ENCODE measurements at regions not wholly inside any gene's neighbourhood (a gene's known extent, or its start where the extent isn't known, plus 50 kb on each side); places are given as distances from the start of the nearest gene placed in this dataset.
"Not testable (repeated sequence)": the region's sequence is repeated elsewhere in the genome, so short reads cannot be mapped to it uniquely, and the experiment has no call there.

DNA sequence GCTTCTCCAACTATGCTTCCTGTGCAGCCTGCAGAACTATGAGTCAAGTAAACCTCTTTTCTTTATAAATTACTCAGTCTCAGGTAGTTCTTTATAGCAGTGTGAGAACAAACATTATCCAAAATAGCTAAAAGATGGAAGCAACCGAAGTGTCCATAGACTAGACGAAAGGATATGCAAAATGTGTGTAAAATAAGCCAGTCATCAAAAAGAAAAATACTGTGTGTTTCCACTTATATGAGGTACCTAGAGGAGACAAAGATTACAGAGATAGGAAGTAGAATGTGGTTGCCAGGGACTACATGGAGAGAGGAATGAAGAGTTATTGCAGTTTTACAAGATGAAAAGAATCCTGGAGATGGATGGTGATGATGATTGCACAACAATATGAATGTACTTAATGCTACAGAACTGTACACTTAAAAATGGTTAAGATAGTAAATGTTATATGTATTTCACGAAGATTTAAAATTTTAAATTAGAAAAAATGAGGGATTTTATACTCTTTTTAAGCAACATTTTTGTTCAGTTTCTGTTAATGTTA, 99.3 kb upstream of the FN1 start:
- H3K9me3 Mint-ChIP-seq = peaks cover 5% of the 10 kb centered on the region
- no peak overlapping the region for H3K4me3 Mint-ChIP-seq
- DNase-seq = no peak
- no peaks in the 10 kb centered on the region for H3K4me1 Mint-ChIP-seq
- peaks cover 4% of the 10 kb centered on the region for H3K27me3 Mint-ChIP-seq
- H3K27ac Mint-ChIP-seq = no peak overlapping the region
- no peaks in the 10 kb centered on the region for H3K36me3 Mint-ChIP-seq

DNA sequence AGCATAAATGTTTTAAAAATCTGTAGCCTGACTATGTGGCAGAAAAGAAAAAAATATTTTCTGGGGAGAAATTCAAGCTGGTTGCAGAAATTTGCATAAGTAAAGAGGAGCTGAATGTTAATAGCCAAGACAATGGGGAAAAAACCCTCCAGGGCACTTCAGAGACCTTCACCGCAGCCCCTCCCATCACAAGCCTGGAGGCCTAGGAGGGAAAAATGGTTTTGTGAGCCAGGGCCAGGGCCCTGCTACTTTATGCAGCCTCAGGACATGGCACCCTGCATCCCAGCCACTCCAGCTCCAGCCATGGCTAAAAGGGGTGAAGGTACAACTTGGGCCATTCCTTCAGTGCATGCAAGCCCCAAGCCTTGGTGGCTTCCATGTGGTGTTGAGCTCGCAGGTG, 97.8 kb upstream of the FN1 start:
- not testable (repeated sequence) for DNase-seq, H3K27ac Mint-ChIP-seq, H3K27me3 Mint-ChIP-seq, H3K9me3 Mint-ChIP-seq, H3K36me3 Mint-ChIP-seq, H3K4me1 Mint-ChIP-seq, H3K4me3 Mint-ChIP-seq

DNA sequence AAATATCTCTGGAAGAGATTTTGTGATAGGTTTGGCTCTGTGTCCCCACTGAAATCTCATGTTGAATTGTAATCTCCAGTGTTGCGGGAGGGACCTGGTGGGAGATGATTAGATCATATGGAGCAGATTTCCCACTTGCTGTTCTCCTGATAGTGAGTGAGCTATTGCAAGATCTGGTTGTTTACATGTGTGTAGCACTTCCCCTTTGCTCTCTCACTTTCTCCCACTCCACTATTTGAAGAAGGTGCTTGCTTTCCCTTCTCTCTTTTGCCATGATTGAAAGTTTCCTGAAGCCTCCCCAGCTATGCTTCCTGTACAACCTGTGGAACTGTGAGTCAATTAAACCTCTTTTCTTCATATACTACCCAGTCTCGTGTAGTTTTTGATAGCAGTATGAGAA, 97.0 kb upstream of the FN1 start:
- H3K27ac Mint-ChIP-seq = no peak overlapping the region
- no peak for DNase-seq
- H3K4me3 Mint-ChIP-seq = no peak overlapping the region
- no peaks in the 10 kb centered on the region for H3K4me1 Mint-ChIP-seq
- peaks cover 5% of the 10 kb centered on the region for H3K9me3 Mint-ChIP-seq
- H3K27me3 Mint-ChIP-seq = no peaks in the 10 kb centered on the region
- H3K36me3 Mint-ChIP-seq = no peaks in the 10 kb centered on the region

DNA sequence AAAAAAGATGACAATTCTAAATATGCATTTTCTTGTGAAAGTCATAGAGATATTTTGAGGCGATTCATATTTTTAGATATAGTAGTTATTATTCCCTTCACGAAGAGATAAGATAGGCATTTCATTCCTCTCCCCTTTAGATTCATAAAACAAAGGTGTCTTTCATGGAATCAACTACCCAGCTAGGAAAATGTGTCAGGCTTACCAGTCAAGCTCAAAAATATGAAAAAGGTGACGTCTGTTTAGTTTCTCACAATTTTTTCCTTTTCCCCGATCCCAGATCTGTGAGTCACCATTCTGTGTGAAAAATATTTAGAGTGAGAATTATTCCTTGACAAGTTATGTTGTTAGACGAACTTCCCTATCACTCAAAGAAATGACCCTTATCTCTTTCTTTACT, 95.4 kb upstream of the FN1 start:
- no peak overlapping the region for H3K4me3 Mint-ChIP-seq
- no peak for DNase-seq
- no peaks in the 10 kb centered on the region for H3K27me3 Mint-ChIP-seq
- no peaks in the 10 kb centered on the region for H3K36me3 Mint-ChIP-seq
- H3K27ac Mint-ChIP-seq = no peak overlapping the region
- H3K4me1 Mint-ChIP-seq = no peaks in the 10 kb centered on the region
- peaks cover 5% of the 10 kb centered on the region for H3K9me3 Mint-ChIP-seq

DNA sequence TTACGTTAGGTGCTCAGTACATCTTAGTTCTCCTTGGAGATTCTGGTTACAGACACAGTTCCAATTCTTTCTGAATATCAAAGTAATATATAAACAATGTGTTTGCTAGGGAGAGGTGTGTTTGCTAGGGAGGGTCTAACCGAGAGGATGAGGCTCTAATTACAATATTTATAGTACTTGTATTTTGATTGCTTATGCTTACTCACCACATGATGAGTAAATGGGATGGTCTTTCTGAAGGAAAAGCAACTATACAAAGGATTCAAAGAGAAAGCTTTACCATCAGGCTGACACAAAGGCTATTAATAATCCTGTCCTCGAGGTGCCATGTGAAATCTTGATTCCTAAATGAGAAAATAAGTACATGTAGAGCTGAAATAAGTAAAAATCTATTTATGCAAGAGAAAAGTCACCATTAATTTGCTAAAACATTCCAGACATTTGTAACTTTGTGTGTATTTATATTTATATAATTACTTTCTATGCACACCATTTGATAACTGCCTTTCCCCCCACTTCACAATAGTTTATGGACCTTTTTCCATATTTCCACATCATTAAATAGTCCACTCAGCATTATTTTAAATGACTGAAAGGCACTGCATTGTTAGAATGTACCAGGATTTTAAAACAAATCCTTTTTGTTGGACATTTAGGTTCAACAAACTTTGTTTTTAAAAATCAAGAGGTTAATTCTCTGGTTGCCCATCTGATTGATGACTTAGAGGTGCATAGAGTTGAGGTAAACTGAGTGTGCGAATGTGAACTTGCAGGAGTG, 94.5 kb upstream of the FN1 start:
- H3K4me1 Mint-ChIP-seq = no peaks in the 10 kb centered on the region
- H3K27ac Mint-ChIP-seq = no peak overlapping the region

DNA sequence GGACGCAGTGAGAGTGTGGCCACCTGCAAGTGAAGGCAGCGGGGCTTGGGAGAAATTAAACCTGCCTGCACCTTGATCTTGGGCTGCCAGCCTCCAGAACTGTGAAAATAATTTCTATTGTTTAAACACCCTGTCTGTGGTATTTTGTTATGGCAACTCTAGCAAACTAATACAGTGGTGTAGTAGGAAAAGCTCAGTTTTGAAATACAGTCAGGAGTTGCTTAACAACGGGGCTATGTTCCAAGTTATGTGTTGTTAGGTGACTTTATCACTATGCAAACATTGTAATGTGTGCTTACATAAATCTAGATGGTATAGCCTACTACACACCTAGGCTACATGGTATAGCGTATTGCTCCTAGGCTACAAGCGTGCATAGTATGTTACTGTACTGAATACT, 93.4 kb upstream of the FN1 start:
- Mint-ChIP-seq H3K4me1 (no peaks in the 10 kb centered on the region), H3K36me3 (no peaks in the 10 kb centered on the region), H3K4me3 (no peak overlapping the region), H3K9me3 (peaks cover 4% of the 10 kb centered on the region), H3K27ac (no peak overlapping the region), H3K27me3 (no peaks in the 10 kb centered on the region)
- no peak for DNase-seq

More for the DNA sequence above, 94.5 kb upstream of the FN1 start:
- Mint-ChIP-seq H3K36me3 (no peaks in the 10 kb centered on the region), H3K27me3 (no peaks in the 10 kb centered on the region), H3K4me3 (no peak overlapping the region), H3K9me3 (peaks cover 5% of the 10 kb centered on the region)
- DNase-seq = no peak

DNA sequence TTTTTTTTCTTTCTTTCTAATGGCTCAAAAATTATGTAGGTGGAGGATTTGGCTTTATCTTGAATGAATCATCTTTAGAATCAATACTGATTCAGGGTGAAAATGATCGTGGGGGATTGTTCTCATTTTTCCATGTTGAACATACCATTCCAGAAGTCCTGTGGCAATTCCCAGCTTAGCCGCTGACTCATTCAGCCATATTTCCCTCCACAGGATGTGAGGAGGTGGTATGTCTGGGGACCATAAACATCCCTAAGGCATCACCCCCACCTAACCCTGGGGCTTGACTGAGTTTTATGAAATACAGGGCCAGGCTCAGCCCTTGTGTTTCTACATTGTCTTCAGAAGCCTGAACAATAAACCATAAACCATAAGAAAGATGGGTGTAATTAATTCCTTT, 92.7 kb upstream of the FN1 start:
- no peaks in the 10 kb centered on the region for H3K27me3 Mint-ChIP-seq
- no peaks in the 10 kb centered on the region for H3K4me1 Mint-ChIP-seq
- DNase-seq = no peak
- H3K4me3 Mint-ChIP-seq = no peak overlapping the region
- no peak overlapping the region for H3K27ac Mint-ChIP-seq
- H3K9me3 Mint-ChIP-seq = peaks cover 4% of the 10 kb centered on the region
- no peaks in the 10 kb centered on the region for H3K36me3 Mint-ChIP-seq

DNA sequence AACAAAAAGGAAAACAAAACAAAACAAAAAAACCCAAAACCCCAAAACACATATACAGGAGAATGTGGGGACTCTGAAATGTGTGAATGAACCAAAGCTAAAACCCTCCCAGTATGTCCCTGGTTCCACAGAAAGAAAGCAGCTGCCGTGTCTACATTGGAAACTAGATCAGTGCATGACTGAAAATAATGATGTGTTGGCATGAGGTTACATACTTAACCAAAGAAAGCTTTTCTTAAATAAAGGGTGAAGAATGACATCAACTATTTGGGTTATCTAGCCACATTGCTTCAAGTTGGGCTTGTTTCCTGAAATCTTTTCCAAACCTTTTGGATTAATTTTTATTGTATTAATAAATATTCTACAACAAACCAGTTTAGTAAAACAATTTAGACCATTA, 91.9 kb upstream of the FN1 start:
- Mint-ChIP-seq H3K4me3 (no peak overlapping the region), H3K9me3 (no peaks in the 10 kb centered on the region), H3K27ac (no peak overlapping the region), H3K4me1 (no peaks in the 10 kb centered on the region), H3K36me3 (no peaks in the 10 kb centered on the region), H3K27me3 (no peaks in the 10 kb centered on the region)
- DNase-seq = no peak

DNA sequence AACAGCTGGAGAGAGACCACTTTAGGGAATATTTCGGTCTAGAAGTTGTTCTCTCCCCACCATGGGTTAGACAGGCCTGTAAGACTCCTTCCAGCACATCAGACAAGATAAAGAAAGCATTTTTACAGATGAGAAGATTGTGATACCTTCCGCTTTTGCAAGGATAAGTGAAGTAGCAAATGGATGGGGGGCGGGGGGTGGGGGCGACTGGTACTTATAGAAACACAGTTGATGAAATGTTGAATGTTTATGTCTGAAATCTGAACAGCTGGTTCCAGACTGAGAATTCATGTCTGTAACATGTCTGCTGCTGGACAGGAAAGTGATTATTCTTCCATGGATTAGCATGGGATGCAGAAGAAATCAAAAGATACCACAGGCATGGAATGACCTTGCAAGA, 90.5 kb upstream of the FN1 start:
- Mint-ChIP-seq H3K4me3 (no peak overlapping the region), H3K4me1 (no peaks in the 10 kb centered on the region)
- no peak for DNase-seq

DNA sequence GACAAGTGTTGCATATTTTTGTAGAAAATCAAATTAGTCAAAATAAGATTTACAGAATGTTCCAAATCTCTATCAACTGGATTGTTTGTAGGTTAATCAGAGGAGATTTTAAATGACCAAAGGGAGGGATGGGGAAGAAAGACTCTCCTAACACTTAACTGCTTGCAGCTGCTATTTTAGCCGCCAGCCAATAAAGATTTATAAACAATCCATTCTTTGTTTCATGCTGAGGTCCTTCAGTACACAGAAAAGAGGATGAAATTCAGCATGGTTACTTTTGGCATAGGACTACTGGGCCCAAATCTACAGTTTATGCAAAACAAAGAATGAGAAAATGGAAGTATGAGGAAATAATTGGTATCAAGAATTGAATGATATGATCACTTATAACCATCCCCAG, 86.4 kb upstream of the FN1 start:
- H3K9me3 Mint-ChIP-seq = no peaks in the 10 kb centered on the region

More for the DNA sequence above, 90.5 kb upstream of the FN1 start:
- Mint-ChIP-seq H3K36me3 (no peaks in the 10 kb centered on the region), H3K9me3 (no peaks in the 10 kb centered on the region), H3K27me3 (no peaks in the 10 kb centered on the region), H3K27ac (no peak overlapping the region)

DNA sequence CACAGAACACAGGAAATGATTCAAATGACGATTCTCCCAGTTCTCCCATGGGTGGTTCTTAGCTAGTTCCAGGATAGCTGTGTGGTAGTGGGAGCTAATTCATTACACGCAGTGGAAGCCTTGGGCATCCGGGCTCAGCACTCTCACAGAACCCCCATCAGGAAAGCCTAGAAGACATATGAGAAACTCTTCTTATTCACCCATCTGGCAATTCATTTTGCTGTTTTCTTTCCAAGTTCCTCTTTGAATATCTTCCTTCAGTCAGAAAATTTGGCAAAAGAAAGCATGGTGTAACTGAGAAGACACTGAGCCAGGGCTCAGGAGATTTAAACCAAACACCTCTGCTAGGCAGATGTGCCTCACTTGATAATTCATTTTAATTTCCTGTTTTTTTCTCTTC, 85.2 kb upstream of the FN1 start:
- Mint-ChIP-seq H3K4me1 (no peaks in the 10 kb centered on the region), H3K4me3 (no peak overlapping the region), H3K36me3 (no peaks in the 10 kb centered on the region), H3K27me3 (no peaks in the 10 kb centered on the region), H3K27ac (no peak overlapping the region), H3K9me3 (no peaks in the 10 kb centered on the region)
- no peak for DNase-seq

More for the DNA sequence above, 86.4 kb upstream of the FN1 start:
- Mint-ChIP-seq H3K4me3 (no peak overlapping the region), H3K27me3 (no peaks in the 10 kb centered on the region), H3K36me3 (no peaks in the 10 kb centered on the region), H3K4me1 (no peaks in the 10 kb centered on the region), H3K27ac (no peak overlapping the region)
- no peak for DNase-seq

DNA sequence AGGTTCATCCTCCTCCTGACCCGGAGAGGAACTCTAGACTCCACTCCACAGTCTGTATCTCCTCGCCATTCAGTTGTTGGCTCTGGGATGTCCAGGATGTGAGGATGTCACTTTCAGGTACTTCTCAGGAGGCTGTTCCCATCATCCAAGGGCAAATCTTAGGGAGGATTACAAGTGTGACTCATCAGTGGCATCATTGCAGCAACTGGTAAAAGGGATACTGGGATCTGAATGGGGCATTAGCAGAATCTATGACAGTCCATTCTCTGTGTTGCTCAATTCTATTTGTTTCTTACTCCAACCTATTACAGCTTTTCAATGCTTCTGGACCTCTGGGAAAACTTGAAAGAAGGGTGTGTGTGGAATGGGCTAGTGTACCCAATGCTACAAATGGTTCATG, 81.5 kb upstream of the FN1 start:
- Mint-ChIP-seq H3K4me3 (no peak overlapping the region), H3K27ac (no peak overlapping the region), H3K36me3 (no peaks in the 10 kb centered on the region), H3K4me1 (no peaks in the 10 kb centered on the region), H3K9me3 (no peaks in the 10 kb centered on the region), H3K27me3 (no peaks in the 10 kb centered on the region)
- DNase-seq = no peak

DNA sequence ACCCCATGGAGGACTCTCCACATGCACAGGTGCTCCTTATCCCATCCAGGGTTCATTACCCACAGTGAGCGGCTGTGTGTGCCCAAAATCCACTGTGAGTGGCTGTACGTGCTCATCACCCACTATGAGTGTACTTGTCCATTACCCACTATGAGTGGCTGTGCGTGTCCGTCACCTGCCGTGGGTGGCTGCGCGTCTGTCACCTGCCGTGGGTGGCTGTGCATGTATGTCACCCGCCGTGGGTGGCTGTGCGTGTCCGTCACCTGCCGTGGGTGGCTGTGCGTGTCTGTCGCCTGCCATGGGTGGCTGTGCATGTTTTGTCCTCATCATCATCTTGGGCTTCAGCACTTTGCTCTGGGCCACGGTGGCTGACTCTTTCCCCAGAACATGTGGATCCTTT, 78.6 kb upstream of the FN1 start:
- no peak overlapping the region for H3K4me3 Mint-ChIP-seq
- no peak overlapping the region for H3K27ac Mint-ChIP-seq
- DNase-seq = no peak
- H3K9me3 Mint-ChIP-seq = no peaks in the 10 kb centered on the region
- no peaks in the 10 kb centered on the region for H3K4me1 Mint-ChIP-seq
- no peaks in the 10 kb centered on the region for H3K36me3 Mint-ChIP-seq
- no peaks in the 10 kb centered on the region for H3K27me3 Mint-ChIP-seq

DNA sequence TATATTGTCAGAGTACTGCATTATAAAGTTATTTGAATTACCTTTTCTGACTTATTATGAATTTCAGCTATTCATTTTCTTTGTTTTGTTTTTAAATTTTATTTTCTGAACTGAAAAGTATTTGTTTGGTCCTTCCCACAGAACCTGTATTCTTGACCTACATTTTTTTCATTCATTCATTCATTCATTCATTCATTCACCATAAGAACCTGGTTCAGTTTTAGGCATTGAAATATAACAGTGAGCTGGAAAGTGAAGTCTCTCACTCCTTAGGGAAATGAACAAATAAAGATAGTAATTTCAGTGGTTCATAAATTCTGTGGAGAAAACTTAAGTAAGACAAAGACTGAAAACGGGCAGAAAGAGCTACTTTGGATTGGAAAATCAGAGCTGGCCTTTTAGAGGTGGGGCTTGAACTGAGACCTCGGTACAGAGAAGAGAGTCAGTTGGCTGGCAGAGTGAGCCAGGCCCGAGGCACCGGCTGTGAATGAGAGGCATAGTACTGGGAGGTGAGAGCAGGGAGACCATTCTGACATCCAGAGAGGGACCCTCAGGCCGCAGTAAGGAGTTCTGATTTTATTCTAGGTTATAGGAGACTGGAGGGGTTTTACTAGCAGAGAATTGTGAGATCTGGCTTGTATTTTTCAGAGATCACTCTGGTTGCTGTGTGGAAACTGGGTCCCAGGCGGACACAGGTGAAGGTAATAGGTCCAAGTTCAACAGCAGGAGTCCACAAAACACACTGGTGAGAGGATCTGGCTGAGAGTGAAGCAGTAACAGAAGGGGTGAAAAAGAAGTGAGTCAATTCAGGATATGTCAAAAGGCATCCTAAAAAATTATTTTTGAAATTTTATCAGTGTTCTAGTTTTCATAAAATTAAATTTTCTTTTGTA, 75.8 kb upstream of the FN1 start:
- Mint-ChIP-seq H3K4me1 (peaks cover 5% of the 10 kb centered on the region), H3K4me3 (no peak overlapping the region), H3K36me3 (no peaks in the 10 kb centered on the region), H3K27ac (no peak overlapping the region), H3K9me3 (no peaks in the 10 kb centered on the region), H3K27me3 (no peaks in the 10 kb centered on the region)
- DNase-seq = no peak

DNA sequence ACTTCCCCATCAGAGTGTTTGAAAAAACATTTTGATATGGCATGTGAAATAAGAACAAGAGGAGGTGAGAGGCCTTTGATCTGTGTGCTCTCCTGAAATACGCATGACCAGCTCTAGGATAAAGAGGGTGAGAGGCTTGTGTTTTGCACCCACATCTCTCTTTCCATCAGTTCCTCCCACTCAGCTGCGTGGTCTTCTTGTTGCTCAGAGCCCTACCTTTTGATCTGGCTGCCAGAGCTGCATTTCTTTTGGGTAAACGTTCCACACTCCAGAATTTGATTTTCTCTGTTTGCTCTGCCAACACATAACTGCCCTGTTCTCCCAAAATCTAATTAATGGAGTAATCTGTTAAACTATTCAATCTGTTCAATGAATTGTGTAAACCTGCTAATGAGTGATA, 72.0 kb upstream of the FN1 start:
- H3K27me3 Mint-ChIP-seq = no peaks in the 10 kb centered on the region
- H3K36me3 Mint-ChIP-seq = no peaks in the 10 kb centered on the region
- DNase-seq = no peak
- H3K4me1 Mint-ChIP-seq = peaks cover 5% of the 10 kb centered on the region
- no peak overlapping the region for H3K4me3 Mint-ChIP-seq
- no peak overlapping the region for H3K27ac Mint-ChIP-seq
- no peaks in the 10 kb centered on the region for H3K9me3 Mint-ChIP-seq
